K562 (cell line): ENCODE measurements at regions not wholly inside any gene's neighbourhood (a gene's known extent, or its start where the extent isn't known, plus 50 kb on each side); places are given as distances from the start of the nearest gene placed in this dataset.

Source experiments
- CCAR2 ChIP-seq: fragments of 200-400 bp; formaldehyde crosslinking; IDR thresholded peaks from 2 replicates; pipeline ENCODE4 v1.6.1; 2017; ENCODE audit warnings: mild to moderate bottlenecking, low read depth, low read length
- E2F3 ChIP-seq: fragments of 250-450 bp; sonication (Bioruptor Pico); IDR thresholded peaks from 2 replicates; pipeline ENCODE4 v1.4.0; 2020; ENCODE audit warnings: mild to moderate bottlenecking
- ELF1 ChIP-seq: fragments of 200-800 bp; sonication (Bioruptor generic); IDR thresholded peaks from 2 replicates; pipeline ENCODE4 v1.6.1; 2016; ENCODE audit warnings: missing genetic modification characterization, missing compliant biosample characterization
- ETS2 ChIP-seq: IDR thresholded peaks from 2 replicates; pipeline ENCODE4 v1.6.1; 2016; ENCODE audit warnings: borderline replicate concordance, missing genetic modification characterization, mild to moderate bottlenecking, moderate library complexity, missing compliant biosample characterization; ENCODE audit not compliant: poor library complexity, severe bottlenecking
- FOXA3 ChIP-seq, 2 experiments: fragments of 450-650 bp in 1 of 2; sonication (generic) in 1 of 2; formaldehyde crosslinking; IDR thresholded peaks in 1 of 2; conservative IDR thresholded peaks in 1 of 2; 2 replicates each; pipeline versions ENCODE4 v1.4.0 to v1.8.0; 2020 to 2022; ENCODE audit warnings: mild to moderate bottlenecking in 2 of 2, missing genetic modification reagents in 1 of 2
- HNRNPLL ChIP-seq: fragments of 200-400 bp; formaldehyde crosslinking; IDR thresholded peaks from 2 replicates; pipeline ENCODE4 v1.6.1; 2017; ENCODE audit warnings: low read length, low read depth, mild to moderate bottlenecking; ENCODE audit not compliant: poor library complexity, severe bottlenecking
- ILF3 ChIP-seq: fragments of 450-650 bp; IDR thresholded peaks from 2 replicates; pipeline ENCODE4 v1.6.1; 2018; ENCODE audit warnings: antibody characterized with exemption, mild to moderate bottlenecking, moderate library complexity, borderline replicate concordance
- KLF6 ChIP-seq: fragments of 250-450 bp; sonication (Bioruptor Pico); IDR thresholded peaks from 2 replicates; pipeline ENCODE4 v1.4.0; 2020; ENCODE audit warnings: mild to moderate bottlenecking, moderate library complexity, borderline replicate concordance
- PCBP2 ChIP-seq: fragments of 200-400 bp; formaldehyde crosslinking; IDR thresholded peaks from 2 replicates; pipeline ENCODE4 v1.6.1; 2018; ENCODE audit warnings: low read length, low read depth, mild to moderate bottlenecking, moderate library complexity; ENCODE audit not compliant: poor library complexity, severe bottlenecking
- PYGO2 ChIP-seq: fragments of 450-650 bp; IDR thresholded peaks from 2 replicates; pipeline ENCODE4 v1.6.1; 2016; ENCODE audit warnings: mild to moderate bottlenecking, missing genetic modification characterization, moderate library complexity, missing compliant biosample characterization
- RNF2 ChIP-seq: sonication (generic); IDR thresholded peaks from 2 replicates; pipeline ENCODE4 v1.6.1; 2016
- RUNX1 ChIP-seq: sonication (generic); IDR thresholded peaks from 2 replicates; pipeline ENCODE4 v1.6.1; 2016; ENCODE audit warnings: antibody characterized with exemption, low read depth
- SRSF9 ChIP-seq: fragments of 200-400 bp; formaldehyde crosslinking; IDR thresholded peaks from 2 replicates; pipeline ENCODE4 v1.6.1; 2017; ENCODE audit warnings: low read depth, low read length, borderline replicate concordance
- TRIM24 ChIP-seq, 2 experiments: fragments of 450-650 bp; IDR thresholded peaks; 2 replicates each; pipeline ENCODE4 v1.6.1; 2016
- WHSC1 ChIP-seq: IDR thresholded peaks from one replicate; pipeline ENCODE4 v1.6.1; 2012; ENCODE audit warnings: low read length, control low read depth, inconsistent platforms
- ZBTB17 ChIP-seq: fragments of 450-650 bp; formaldehyde crosslinking; IDR thresholded peaks from 2 replicates; pipeline ENCODE4 v1.4.0; 2020; ENCODE audit warnings: mild to moderate bottlenecking
- TF ChIP-seq, protein P1 (sequence below): sonication (generic); formaldehyde crosslinking; IDR thresholded peaks from 2 replicates; pipeline ENCODE4 v1.8.0; 2023; ENCODE audit warnings: mild to moderate bottlenecking, missing genetic modification reagents
- TF ChIP-seq, protein P2 (sequence below), 2 experiments: fragments of 250-450 bp in 1 of 2; fragments of 450-650 bp in 1 of 2; sonication (Bioruptor Pico) in 1 of 2; IDR thresholded peaks; 2 replicates each; pipeline versions ENCODE4 v1.6.1 to v1.8.0; 2016 to 2021; ENCODE audit warnings: mild to moderate bottlenecking in 2 of 2, moderate library complexity in 2 of 2, missing compliant biosample characterization in 1 of 2, missing genetic modification characterization in 1 of 2
- TF ChIP-seq, protein P3 (sequence below), 2 experiments: fragments of 150-350 bp in 1 of 2; IDR thresholded peaks; 2 replicates each; pipeline ENCODE4 v1.6.1; 2012 to 2016; ENCODE audit warnings: low read depth in 2 of 2, low read length in 2 of 2, mild to moderate bottlenecking in 1 of 2, moderate library complexity in 1 of 2
- TF ChIP-seq, protein P4 (sequence below): fragments of 250-450 bp; sonication (Bioruptor Pico); IDR thresholded peaks from 2 replicates; pipeline ENCODE4 v1.4.0; 2020

DNA sequence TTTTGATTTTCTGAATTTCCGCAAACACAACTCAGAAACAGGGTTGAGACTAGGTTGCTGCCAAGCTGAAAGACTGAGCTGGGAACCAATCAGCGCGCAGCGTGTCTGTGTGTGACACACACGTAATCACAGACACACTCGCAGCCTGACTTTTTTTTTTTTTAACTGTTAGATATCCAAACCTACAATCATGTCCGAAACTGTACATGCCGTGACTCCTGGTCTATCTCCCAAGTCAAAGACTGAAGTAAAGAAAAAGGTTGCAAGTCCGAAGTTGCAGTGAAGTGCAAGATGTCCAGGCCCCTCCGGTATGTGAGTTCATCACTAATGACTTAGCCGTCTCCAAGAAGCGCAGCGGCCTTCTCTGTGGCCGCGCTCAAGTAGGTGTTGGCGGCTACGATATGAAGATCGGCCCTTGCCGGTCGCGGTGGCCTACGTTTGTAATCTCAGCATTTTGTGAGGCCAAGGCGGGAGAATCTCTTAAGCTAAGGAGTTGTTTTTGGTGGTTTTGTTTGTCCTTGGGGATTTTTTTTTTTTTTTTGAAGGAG is 108.2 kb downstream of the HFE start (continued):
- TF ChIP-seq, protein P1, sequence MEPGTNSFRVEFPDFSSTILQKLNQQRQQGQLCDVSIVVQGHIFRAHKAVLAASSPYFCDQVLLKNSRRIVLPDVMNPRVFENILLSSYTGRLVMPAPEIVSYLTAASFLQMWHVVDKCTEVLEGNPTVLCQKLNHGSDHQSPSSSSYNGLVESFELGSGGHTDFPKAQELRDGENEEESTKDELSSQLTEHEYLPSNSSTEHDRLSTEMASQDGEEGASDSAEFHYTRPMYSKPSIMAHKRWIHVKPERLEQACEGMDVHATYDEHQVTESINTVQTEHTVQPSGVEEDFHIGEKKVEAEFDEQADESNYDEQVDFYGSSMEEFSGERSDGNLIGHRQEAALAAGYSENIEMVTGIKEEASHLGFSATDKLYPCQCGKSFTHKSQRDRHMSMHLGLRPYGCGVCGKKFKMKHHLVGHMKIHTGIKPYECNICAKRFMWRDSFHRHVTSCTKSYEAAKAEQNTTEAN (CRISPR knock-in tag), result peak; percentile 42; the same call in 1 of the 2 replicates
- no peak for TF ChIP-seq ILF3
- TF ChIP-seq RUNX1, result no peak
- TF ChIP-seq PCBP2, result no peak
- TF ChIP-seq CCAR2, result no peak
- no peak for TF ChIP-seq FOXA3 (CRISPR knock-in tag; conservative IDR thresholded peaks at IDR 0.05 in 1 of 2, IDR thresholded peaks at IDR 0.05 in 1 of 2)
- TF ChIP-seq RNF2, result no peak
- TF ChIP-seq WHSC1, result no peak
- peak; percentile 18 for TF ChIP-seq HNRNPLL
- TF ChIP-seq, protein P2, sequence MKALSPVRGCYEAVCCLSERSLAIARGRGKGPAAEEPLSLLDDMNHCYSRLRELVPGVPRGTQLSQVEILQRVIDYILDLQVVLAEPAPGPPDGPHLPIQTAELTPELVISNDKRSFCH (CRISPR knock-in tag; IDR thresholded peaks at IDR 0.05), result no peak
- TF ChIP-seq, protein P2 (tag; IDR thresholded peaks at IDR 0.05), result 0 out of 2 replicates have a peak, but pooled peaks have one; percentile 38
- TF ChIP-seq KLF6 (CRISPR knock-in tag), result no peak; the same call in 1 of the 2 replicates
- TF ChIP-seq ETS2 (tag), result no peak
- no peak for TF ChIP-seq E2F3
- TF ChIP-seq, protein P3, sequence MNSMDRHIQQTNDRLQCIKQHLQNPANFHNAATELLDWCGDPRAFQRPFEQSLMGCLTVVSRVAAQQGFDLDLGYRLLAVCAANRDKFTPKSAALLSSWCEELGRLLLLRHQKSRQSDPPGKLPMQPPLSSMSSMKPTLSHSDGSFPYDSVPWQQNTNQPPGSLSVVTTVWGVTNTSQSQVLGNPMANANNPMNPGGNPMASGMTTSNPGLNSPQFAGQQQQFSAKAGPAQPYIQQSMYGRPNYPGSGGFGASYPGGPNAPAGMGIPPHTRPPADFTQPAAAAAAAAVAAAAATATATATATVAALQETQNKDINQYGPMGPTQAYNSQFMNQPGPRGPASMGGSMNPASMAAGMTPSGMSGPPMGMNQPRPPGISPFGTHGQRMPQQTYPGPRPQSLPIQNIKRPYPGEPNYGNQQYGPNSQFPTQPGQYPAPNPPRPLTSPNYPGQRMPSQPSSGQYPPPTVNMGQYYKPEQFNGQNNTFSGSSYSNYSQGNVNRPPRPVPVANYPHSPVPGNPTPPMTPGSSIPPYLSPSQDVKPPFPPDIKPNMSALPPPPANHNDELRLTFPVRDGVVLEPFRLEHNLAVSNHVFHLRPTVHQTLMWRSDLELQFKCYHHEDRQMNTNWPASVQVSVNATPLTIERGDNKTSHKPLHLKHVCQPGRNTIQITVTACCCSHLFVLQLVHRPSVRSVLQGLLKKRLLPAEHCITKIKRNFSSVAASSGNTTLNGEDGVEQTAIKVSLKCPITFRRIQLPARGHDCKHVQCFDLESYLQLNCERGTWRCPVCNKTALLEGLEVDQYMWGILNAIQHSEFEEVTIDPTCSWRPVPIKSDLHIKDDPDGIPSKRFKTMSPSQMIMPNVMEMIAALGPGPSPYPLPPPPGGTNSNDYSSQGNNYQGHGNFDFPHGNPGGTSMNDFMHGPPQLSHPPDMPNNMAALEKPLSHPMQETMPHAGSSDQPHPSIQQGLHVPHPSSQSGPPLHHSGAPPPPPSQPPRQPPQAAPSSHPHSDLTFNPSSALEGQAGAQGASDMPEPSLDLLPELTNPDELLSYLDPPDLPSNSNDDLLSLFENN (IDR thresholded peaks at IDR 0.05; ENCODE audit: low read depth in 2 of 2, low read length in 2 of 2), result peak in 1 of 2 experiments; percentile 11; a peak in 1 of 4 replicates
- peak; percentile 5; the same call in 1 of the 2 replicates for TF ChIP-seq ELF1 (tag)
- TF ChIP-seq, protein P4, sequence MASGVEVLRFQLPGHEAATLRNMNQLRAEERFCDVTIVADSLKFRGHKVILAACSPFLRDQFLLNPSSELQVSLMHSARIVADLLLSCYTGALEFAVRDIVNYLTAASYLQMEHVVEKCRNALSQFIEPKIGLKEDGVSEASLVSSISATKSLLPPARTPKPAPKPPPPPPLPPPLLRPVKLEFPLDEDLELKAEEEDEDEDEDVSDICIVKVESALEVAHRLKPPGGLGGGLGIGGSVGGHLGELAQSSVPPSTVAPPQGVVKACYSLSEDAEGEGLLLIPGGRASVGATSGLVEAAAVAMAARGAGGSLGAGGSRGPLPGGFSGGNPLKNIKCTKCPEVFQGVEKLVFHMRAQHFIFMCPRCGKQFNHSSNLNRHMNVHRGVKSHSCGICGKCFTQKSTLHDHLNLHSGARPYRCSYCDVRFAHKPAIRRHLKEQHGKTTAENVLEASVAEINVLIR, result peak; percentile 59; the same call in 1 of the 2 replicates
- TF ChIP-seq ZBTB17, result peak; percentile 31; the same call in 1 of the 2 replicates
- no peak for TF ChIP-seq TRIM24 (IDR thresholded peaks at IDR 0.05)
- no peak for TF ChIP-seq PYGO2
- TF ChIP-seq SRSF9, result no peak
